HepG2 (cell line): ENCODE measurements at regions not wholly inside any gene's neighbourhood (a gene's known extent, or its start where the extent isn't known, plus 50 kb on each side); places are given as distances from the start of the nearest gene placed in this dataset.
A peak's percentile ranks its signal among the peaks of the same experiment; 100 is the strongest.

Source experiments
- ATAC-seq: fragments of 200-7000 bp; cut with Tn5 transposase; 3 replicates; pipeline ENCODE4 v1.9.1; 2020; ENCODE audit warnings: mild to moderate bottlenecking, moderate library complexity
- BruUV-seq: library from RNA; stranded (reverse); fragments of 400-500 nt; replicated peaks from 2 replicates; lab custom pipeline; 2021; lab: Mats Ljungman, UMichigan
- CTCF ChIA-PET: fragments of 300-600 bp; formaldehyde crosslinking; extraction: SDS; loops from one replicate; lab custom pipeline; 2021; ENCODE audit warnings: low total read pairs, inconsistent platforms, low intra/inter-chr PET ratio; lab: Yijun Ruan, JAX
- POLR2A ChIA-PET: fragments of 350-600 bp; sonication (Branson Sonifier 250); formaldehyde crosslinking; loops from one replicate; lab custom pipeline; 2020; ENCODE audit warnings: antibody characterized with exemption, inconsistent platforms; lab: Yijun Ruan, JAX
- DNase-seq: peaks from one replicate; pipeline ENCODE4 v3.0.0-alpha.2; 2015; ENCODE audit warnings: low spot score
- FAIRE-seq: peaks from 3 replicates; lab custom pipeline; 2011; peaks lifted over from hg19 to GRCh38; lab: Jason Lieb, UNC
- H2AFZ ChIP-seq: one replicate; pipeline ENCODE4 v1.6.1; 2011; ENCODE audit warnings: low read length, inconsistent platforms
- H3K27ac ChIP-seq: fragments of 300-600 bp; 3 replicates; pipeline ENCODE4 v1.8.0; 2011; ENCODE audit warnings: mixed run types, mild to moderate bottlenecking, mixed read lengths, low read length, inconsistent platforms; ENCODE audit not compliant: insufficient read depth; ENCODE audit errors: extremely low read length
- H3K27me3 ChIP-seq, 2 experiments: fragments of 200-600 bp in 1 of 2; 2 replicates in 1 of 2; 3 replicates in 1 of 2; pipeline versions ENCODE4 v1.6.0 to v1.8.0; 2011; ENCODE audit warnings: low read length in 2 of 2, mild to moderate bottlenecking in 2 of 2, moderate library complexity in 2 of 2, inconsistent platforms in 1 of 2; ENCODE audit not compliant: insufficient read depth in 2 of 2, control insufficient read depth in 1 of 2
- H3K36me3 ChIP-seq, 2 experiments: fragments of 200-600 bp in 1 of 2; replicated peaks in 1 of 2; 2 replicates in 1 of 2; 3 replicates in 1 of 2; pipeline versions ENCODE4 v1.5.1 to v1.8.0; 2011; ENCODE audit warnings: low read length in 2 of 2, inconsistent platforms in 1 of 2; ENCODE audit not compliant: insufficient read depth in 2 of 2, control insufficient read depth in 1 of 2
- H3K4me1 ChIP-seq: 2 replicates; pipeline ENCODE4 v1.5.1; 2012; ENCODE audit warnings: low read length, inconsistent platforms; ENCODE audit not compliant: insufficient read depth
- H3K4me2 ChIP-seq: 2 replicates; pipeline ENCODE4 v1.6.0; 2011; ENCODE audit warnings: low read depth, low read length, inconsistent platforms
- H3K4me3 ChIP-seq, 3 experiments: fragments of 200-600 bp in 1 of 3; sonication (generic), shearing (Covaris generic) in 1 of 3; replicated peaks in 1 of 3; 2 replicates each; pipeline ENCODE4 v1.5.1; 2011 to 2016; ENCODE audit warnings: low read length in 3 of 3, inconsistent platforms in 2 of 3, low read depth in 2 of 3, mild to moderate bottlenecking in 2 of 3, control low read depth in 1 of 3, mixed read lengths in 1 of 3; ENCODE audit not compliant: insufficient read depth in 1 of 3
- H3K79me2 ChIP-seq: one replicate; pipeline ENCODE4 v1.6.1; 2011; ENCODE audit warnings: low read length, inconsistent platforms; ENCODE audit not compliant: insufficient read depth
- H3K9ac ChIP-seq: 2 replicates; pipeline ENCODE4 v1.6.0; 2011; ENCODE audit warnings: mild to moderate bottlenecking, low read depth, low read length, inconsistent platforms; ENCODE audit not compliant: insufficient read depth
- H3K9me3 ChIP-seq: 2 replicates; pipeline ENCODE4 v1.5.1; 2012; ENCODE audit warnings: mild to moderate bottlenecking, low read length
- H4K20me1 ChIP-seq: 2 replicates; pipeline ENCODE4 v1.6.0; 2011; ENCODE audit warnings: inconsistent platforms, mild to moderate bottlenecking, low read length, moderate library complexity; ENCODE audit not compliant: insufficient read depth
- CTCF ChIP-seq: sonication (generic); formaldehyde crosslinking; IDR thresholded peaks from 2 replicates; pipeline ENCODE4 v1.5.0; 2020; ENCODE audit warnings: mild to moderate bottlenecking, missing genetic modification reagents, moderate library complexity
- SALL1 ChIP-seq: sonication (generic); formaldehyde crosslinking; IDR thresholded peaks from 2 replicates; pipeline ENCODE4 v1.8.0; 2022; ENCODE audit warnings: mild to moderate bottlenecking, missing genetic modification reagents
- STAG1 ChIP-seq: sonication (generic); formaldehyde crosslinking; IDR thresholded peaks from 2 replicates; pipeline ENCODE4 v1.4.0; 2020; ENCODE audit warnings: missing genetic modification reagents
- ZNF124 ChIP-seq: sonication (generic); formaldehyde crosslinking; IDR thresholded peaks from 2 replicates; pipeline ENCODE4 v1.4.0; 2020; ENCODE audit warnings: missing genetic modification reagents
- ZNF256 ChIP-seq: sonication (generic); formaldehyde crosslinking; conservative IDR thresholded peaks from 2 replicates; pipeline ENCODE4 v1.4.0; 2020; ENCODE audit warnings: missing genetic modification reagents
- ZXDC ChIP-seq: sonication (generic); formaldehyde crosslinking; IDR thresholded peaks from 2 replicates; pipeline ENCODE4 v1.5.0; 2020; ENCODE audit warnings: mild to moderate bottlenecking, missing genetic modification reagents
- WGBS: methylation state at CpG from one replicate; pipeline ENCODE4 v1.1.6; 2017; ENCODE audit warnings: low lambda C conversion rate; 5-methylcytosine and 5-hydroxymethylcytosine counted together
- in situ Hi-C: cut with HindIII; loops from 2 replicates; pipeline ENCODE4 v1.10.0; 2017; ENCODE audit warnings: low pct_unique_long_range_greater_than_20kb; ENCODE audit not compliant: extremely low pct_ligation_motif_present
- intact Hi-C: fragments of 100-400 bp; cut with micrococcal nuclease; formaldehyde crosslinking; loops from one replicate; pipeline ENCODE4 v1.10.0; 2022; ENCODE audit not compliant: unreplicated experiment

GRCh38 chr21:39120876-39121599 lies 62.2 kb downstream of the PSMG1 start:
- WGBS = 75% methylated on average over 10 of the region's 10 CpGs
- POLR2A ChIA-PET = no interaction called here
- DNase-seq (no peak), FAIRE-seq (no peak)
- Histone ChIP-seq H3K9ac (no peak overlapping the region), H3K79me2 (no peaks in the 10 kb centered on the region), H2AFZ (no peak overlapping the region), H3K4me2 (no peak overlapping the region)
- TF ChIP-seq CTCF = peak; percentile 44
- TF ChIP-seq ZNF256 (CRISPR knock-in tag) = no peak
- peak; percentile 36; the same call in 1 of the 2 replicates for TF ChIP-seq STAG1 (CRISPR knock-in tag)
- TF ChIP-seq, all 625 proteins: peak for 2
- peaks cover 23% of the 10 kb centered on the region for H3K4me1 ChIP-seq
- intact Hi-C loops (no loop called here), in situ Hi-C loops (loop anchor here (10.0 kb wide), 1 partner anchor 316 kb away; the partner anchor contains the start of gene ETS2)
- H3K36me3 ChIP-seq = no peaks in the 10 kb centered on the region
- peaks cover 12% of the 10 kb centered on the region for H3K9me3 ChIP-seq
- H3K27ac ChIP-seq = no peak overlapping the region
- no peaks in the 10 kb centered on the region for H4K20me1 ChIP-seq
- peak; percentile 49; the same call in 2 of the 3 replicates for ATAC-seq
- CTCF ChIA-PET = no interaction called here
- H3K4me3 ChIP-seq = no peak overlapping the region
- no TSS peak for BruUV-seq
- no peaks in the 10 kb centered on the region for H3K27me3 ChIP-seq

- Histone ChIP-seq H3K4me3 (no peak overlapping the region), H3K9me3 (peaks cover 12% of the 10 kb centered on the region), H3K4me1 (peaks cover 23% of the 10 kb centered on the region), H2AFZ (no peak overlapping the region), H3K9ac (no peak overlapping the region), H3K27ac (no peak overlapping the region), H3K27me3 (no peaks in the 10 kb centered on the region; a peak in 1 of 5 replicates), H3K79me2 (no peaks in the 10 kb centered on the region), H3K4me2 (no peak overlapping the region)
- in situ Hi-C loops = loop anchor here (10.0 kb wide), 1 partner anchor 315 kb away; the partner anchor contains the start of gene ETS2
- DNase-seq (no peak), FAIRE-seq (no peak), ATAC-seq (no peak)
- POLR2A ChIA-PET = no interaction called here
- intact Hi-C loops = no loop called here
- no TSS peak for BruUV-seq
- TF ChIP-seq ZXDC (CRISPR knock-in tag) = no peak
- TF ChIP-seq ZNF124 (CRISPR knock-in tag) = no peak
- no peak for TF ChIP-seq SALL1 (CRISPR knock-in tag)
- TF ChIP-seq, all 625 proteins: peak for 0
- CTCF ChIA-PET = no interaction called here
- H4K20me1 ChIP-seq = no peaks in the 10 kb centered on the region
- WGBS = 84% methylated on average over 6 of the region's 6 CpGs
- H3K36me3 ChIP-seq = no peaks in the 10 kb centered on the region
These were observed 63.4 kb downstream of the PSMG1 start for GRCh38 chr21:39119891-39120290.
